ENCODE measurements at regions not wholly inside any gene's neighbourhood (a gene's known extent, or its start where the extent isn't known, plus 50 kb on each side); places are given as distances from the start of the nearest gene placed in this dataset.

DNA sequence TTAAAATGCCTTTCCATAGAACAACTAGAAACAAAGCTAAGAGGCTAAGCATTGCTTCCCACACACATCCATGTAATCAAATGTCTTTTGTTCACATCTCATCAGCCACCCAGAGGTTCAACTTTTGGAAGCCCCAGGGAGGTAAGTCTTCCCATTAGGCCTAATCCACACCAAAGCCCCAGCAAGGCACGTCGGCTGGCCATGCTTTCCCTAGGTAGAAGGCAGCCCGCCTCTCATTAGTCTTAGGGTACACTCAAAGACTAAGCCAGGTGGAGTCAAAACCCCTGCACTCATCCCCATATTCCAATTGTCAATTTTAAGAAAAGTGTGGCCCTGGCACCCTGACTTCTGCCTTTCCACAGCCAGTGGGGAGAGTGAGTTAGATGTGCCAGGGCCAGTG lies 87.9 kb downstream of the ATPSCKMT start:
- TF ChIP-seq, protein P1, sequence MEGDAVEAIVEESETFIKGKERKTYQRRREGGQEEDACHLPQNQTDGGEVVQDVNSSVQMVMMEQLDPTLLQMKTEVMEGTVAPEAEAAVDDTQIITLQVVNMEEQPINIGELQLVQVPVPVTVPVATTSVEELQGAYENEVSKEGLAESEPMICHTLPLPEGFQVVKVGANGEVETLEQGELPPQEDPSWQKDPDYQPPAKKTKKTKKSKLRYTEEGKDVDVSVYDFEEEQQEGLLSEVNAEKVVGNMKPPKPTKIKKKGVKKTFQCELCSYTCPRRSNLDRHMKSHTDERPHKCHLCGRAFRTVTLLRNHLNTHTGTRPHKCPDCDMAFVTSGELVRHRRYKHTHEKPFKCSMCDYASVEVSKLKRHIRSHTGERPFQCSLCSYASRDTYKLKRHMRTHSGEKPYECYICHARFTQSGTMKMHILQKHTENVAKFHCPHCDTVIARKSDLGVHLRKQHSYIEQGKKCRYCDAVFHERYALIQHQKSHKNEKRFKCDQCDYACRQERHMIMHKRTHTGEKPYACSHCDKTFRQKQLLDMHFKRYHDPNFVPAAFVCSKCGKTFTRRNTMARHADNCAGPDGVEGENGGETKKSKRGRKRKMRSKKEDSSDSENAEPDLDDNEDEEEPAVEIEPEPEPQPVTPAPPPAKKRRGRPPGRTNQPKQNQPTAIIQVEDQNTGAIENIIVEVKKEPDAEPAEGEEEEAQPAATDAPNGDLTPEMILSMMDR (conservative IDR thresholded peaks at IDR 0.05; ENCODE audit: low read length): no peak
- no peak for DNase-seq (ENCODE audit: low read depth)
- H3K4me3 ChIP-seq (ENCODE audit: low read length): no peak overlapping the region

DNA sequence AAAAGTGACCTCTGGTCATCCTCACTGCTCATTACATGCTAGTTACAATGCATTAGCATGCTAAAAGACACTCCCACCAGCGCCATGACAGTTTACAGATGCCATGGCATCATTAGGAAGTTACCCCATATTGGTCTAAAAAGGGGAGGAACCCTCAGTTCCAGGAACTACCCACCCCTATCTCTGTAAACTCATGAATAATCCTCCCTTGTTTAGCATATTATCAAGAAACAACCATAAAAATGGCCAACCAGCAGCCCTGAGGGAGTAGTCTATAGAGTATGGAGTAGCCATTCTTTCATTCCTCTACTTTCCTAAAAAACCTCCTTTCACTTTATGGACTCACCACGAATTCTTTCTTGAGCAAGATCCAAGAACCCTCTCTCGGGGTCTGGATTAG lies 89.4 kb downstream of the ATPSCKMT start:
- DNase-seq (ENCODE audit: low read depth): no peak
- no peak overlapping the region for H3K4me3 ChIP-seq (ENCODE audit: low read length)
- TF ChIP-seq, protein P1 (conservative IDR thresholded peaks at IDR 0.05; ENCODE audit: low read length): no peak

DNA sequence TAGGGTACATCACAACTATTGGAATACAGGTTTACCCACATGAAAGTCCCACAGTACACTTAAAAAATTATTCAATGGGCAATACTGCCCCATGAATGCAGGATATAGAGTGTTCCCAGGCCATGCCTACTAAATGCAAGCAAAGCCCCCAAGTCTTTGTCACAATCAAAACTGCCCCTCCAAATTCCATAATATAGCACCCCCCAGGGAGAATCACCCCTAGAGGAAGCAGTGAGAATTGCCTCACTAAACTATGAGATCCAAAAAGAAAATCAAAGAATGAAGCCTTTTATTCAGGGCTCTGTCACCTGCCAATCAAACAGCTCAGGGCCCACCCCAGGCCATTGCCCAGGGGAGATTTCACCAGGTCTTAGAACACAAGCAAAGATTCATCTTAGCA lies 90.8 kb downstream of the ATPSCKMT start:
- TF ChIP-seq, protein P1 (conservative IDR thresholded peaks at IDR 0.05; ENCODE audit: low read length): no peak
- no peak for DNase-seq (ENCODE audit: low read depth)
- no peak overlapping the region for H3K4me3 ChIP-seq (ENCODE audit: low read length)

DNA sequence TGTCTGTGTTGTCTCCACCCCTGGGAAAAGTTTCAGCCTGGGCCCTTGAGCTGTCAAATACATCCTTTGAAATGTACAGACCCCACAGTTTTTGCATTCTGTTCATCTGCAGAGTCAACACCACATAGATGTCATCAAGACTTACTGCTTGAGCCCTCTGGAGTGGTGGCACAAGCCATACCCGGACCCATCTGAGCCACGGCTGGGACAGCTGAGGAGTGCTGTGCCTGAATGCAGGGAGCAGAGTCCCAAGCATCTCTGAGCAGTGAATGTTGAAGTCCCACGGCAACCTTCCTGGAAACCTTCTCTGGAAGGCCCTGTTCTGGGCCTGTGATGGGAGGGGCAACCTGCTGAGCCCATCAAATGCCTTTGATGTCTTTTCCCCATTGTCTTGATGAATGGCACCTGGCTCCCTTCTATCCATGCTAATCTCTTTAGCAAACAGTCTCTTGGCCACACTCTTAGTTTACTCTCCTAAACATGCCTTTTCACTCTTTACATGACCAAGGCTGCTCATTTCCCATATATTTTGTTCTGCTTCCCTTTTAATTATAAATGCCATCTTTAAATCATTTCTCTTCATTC lies 92.5 kb downstream of the ATPSCKMT start:
- DNase-seq (ENCODE audit: low read depth): no peak
- TF ChIP-seq, protein P1 (conservative IDR thresholded peaks at IDR 0.05; ENCODE audit: low read length): no peak
- no peak overlapping the region for H3K4me3 ChIP-seq (ENCODE audit: low read length)

DNA sequence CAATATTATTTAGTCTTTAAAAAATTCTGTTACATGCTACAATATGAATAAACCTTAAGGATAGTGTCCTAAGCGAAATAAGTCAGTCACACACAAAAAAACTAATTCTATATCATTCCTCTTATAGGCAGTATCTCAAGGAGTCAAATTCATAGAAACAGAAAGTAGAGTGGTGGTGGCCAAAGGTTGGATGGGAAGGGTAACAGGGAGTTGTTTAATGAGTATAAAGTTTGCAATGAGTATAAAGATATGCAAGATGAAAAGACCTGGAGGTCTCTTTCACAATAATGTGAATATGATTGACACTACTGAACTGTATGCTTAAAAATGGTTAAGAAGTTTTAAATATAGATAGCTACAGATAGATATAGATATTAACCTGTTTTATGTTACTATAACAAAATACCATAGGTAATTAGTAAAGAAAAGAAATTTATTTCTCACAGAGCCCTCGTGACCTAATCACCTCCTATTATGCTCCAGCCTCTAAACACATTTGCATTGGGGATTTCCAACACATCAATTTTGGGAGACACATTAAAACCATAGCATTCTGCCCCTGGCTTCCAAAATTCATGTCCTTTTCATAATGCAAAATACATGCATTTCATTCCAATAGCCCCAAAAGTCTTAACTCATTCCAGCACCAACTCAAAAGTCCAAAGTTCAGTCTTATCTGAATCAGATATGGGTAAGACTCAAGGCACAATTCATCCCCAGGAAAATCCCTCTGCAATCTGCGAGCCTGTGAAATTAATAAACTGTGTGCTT lies 93.6 kb downstream of the ATPSCKMT start:
- no peak overlapping the region for H3K4me3 ChIP-seq (ENCODE audit: low read length)
- TF ChIP-seq, protein P1 (conservative IDR thresholded peaks at IDR 0.05; ENCODE audit: low read length): no peak
- no peak for DNase-seq (ENCODE audit: low read depth)

DNA sequence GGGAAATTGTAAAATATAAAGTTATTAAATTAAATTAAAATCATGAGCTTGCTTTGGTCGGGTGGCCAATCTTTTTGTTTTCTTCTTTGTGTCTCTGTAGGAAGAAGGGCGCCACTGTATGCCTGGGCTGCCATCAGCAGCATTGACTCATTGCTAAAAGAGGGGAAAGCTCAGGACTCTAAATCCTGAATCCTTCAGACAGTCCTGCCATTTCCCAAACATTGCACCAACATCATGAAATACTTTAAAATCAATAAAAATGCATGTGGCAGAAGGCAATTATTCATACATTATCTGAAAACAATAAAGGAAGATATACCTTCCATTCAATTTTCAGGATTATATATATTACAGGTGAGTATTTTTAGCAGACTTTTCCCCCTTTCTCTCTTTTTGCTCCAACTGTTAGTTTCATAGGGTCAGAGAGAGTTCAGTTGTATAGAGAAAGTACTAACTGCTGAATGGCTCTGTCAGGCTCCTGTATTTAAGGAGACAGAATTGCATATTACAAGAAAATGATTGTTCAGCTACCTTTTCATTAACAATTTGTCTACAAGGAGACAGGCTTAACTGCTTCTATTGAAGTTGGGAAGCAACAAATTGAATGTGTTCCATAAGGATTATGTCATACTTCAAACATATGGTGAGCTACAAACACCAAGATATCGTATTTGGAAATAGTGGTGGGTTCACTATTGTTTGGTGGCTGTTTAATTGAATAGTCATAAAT lies 95.7 kb downstream of the ATPSCKMT start:
- TF ChIP-seq, protein P1 (conservative IDR thresholded peaks at IDR 0.05; ENCODE audit: low read length): no peak
- H3K4me3 ChIP-seq (ENCODE audit: low read length): no peak overlapping the region
- no peak for DNase-seq (ENCODE audit: low read depth)

Measured in AG10803 (cell line).